OCI-LY7 (cell line): ENCODE measurements at regions not wholly inside any gene's neighbourhood (a gene's known extent, or its start where the extent isn't known, plus 50 kb on each side); places are given as distances from the start of the nearest gene placed in this dataset.

Experiments used
- BruUV-seq: library from RNA; stranded (reverse); fragments of 400-500 nt; replicated peaks from 2 replicates; lab custom pipeline; 2021; lab: Mats Ljungman, UMichigan
- CTCF ChIA-PET: fragments of 300-600 bp; sonication (Branson Sonifier 250); formaldehyde crosslinking; loops from one replicate; lab custom pipeline; 2022; ENCODE audit warnings: antibody characterized with exemption; ENCODE audit not compliant: unreplicated experiment; lab: Charles Lee
- POLR2A ChIA-PET: fragments of 300-600 bp; sonication (Branson Sonifier 250); formaldehyde crosslinking; loops from one replicate; lab custom pipeline; 2022; ENCODE audit warnings: antibody characterized with exemption; lab: Charles Lee
- DNase-seq: peaks from one replicate; pipeline ENCODE4 v3.0.0-alpha.2; 2015; ENCODE audit warnings: low spot score
- H2AFZ ChIP-seq: fragments of 200-600 bp; sonication (generic), shearing (Covaris generic); 2 replicates; pipeline ENCODE4 v1.6.1; 2014; ENCODE audit warnings: mild to moderate bottlenecking, antibody characterized with exemption, low read length, moderate library complexity
- H3K27ac ChIP-seq: fragments of 200-600 bp; sonication (generic); 2 replicates; pipeline ENCODE4 v1.5.1; 2014; ENCODE audit warnings: mixed run types, low read depth, mild to moderate bottlenecking, moderate library complexity, low read length, inconsistent platforms; ENCODE audit not compliant: poor library complexity, severe bottlenecking
- H3K36me3 ChIP-seq: fragments of 200-600 bp; sonication (generic); 2 replicates; pipeline ENCODE4 v1.6.1; 2014; ENCODE audit warnings: mild to moderate bottlenecking, antibody characterized with exemption, low read length, moderate library complexity, mixed read lengths; ENCODE audit not compliant: insufficient read depth
- H3K4me1 ChIP-seq: fragments of 200-600 bp; sonication (generic); 2 replicates; pipeline ENCODE4 v1.5.1; 2014; ENCODE audit warnings: mild to moderate bottlenecking, low read length; ENCODE audit not compliant: insufficient read depth, poor library complexity, severe bottlenecking
- H3K4me2 ChIP-seq: fragments of 200-600 bp; sonication (generic); 2 replicates; pipeline ENCODE4 v1.6.1; 2014; ENCODE audit warnings: mild to moderate bottlenecking, low read length
- H3K4me3 ChIP-seq: fragments of 200-600 bp; sonication (generic); 2 replicates; pipeline ENCODE4 v1.5.1; 2014; ENCODE audit warnings: mild to moderate bottlenecking, low read depth, low read length; ENCODE audit not compliant: poor library complexity, severe bottlenecking
- H3K79me2 ChIP-seq: fragments of 200-600 bp; sonication (generic); 2 replicates; pipeline ENCODE4 v1.6.1; 2016; ENCODE audit warnings: low read depth, mild to moderate bottlenecking, low read length, moderate library complexity, mixed read lengths; ENCODE audit not compliant: insufficient read depth
- H3K9me2 ChIP-seq: fragments of 200-600 bp; sonication (generic); 2 replicates; pipeline ENCODE4 v1.6.1; 2016; ENCODE audit warnings: mild to moderate bottlenecking, low read length, mixed read lengths; ENCODE audit not compliant: insufficient read depth
- H3K9me3 ChIP-seq: fragments of 200-600 bp; sonication (generic); 2 replicates; pipeline ENCODE4 v1.6.1; 2014; ENCODE audit warnings: mild to moderate bottlenecking, mixed run types, low read length, mixed read lengths
- H4K20me1 ChIP-seq: fragments of 200-600 bp; sonication (generic); 2 replicates; pipeline ENCODE4 v1.6.1; 2014; ENCODE audit warnings: mild to moderate bottlenecking, antibody characterized with exemption, low read length, moderate library complexity, mixed read lengths; ENCODE audit not compliant: insufficient read depth
- EZH2phosphoT487 ChIP-seq: fragments of 200-600 bp; sonication (generic); IDR thresholded peaks from 2 replicates; pipeline ENCODE4 v1.6.1; 2018; ENCODE audit warnings: low read depth, borderline replicate concordance, mild to moderate bottlenecking, mixed run types, antibody characterized with exemption, low read length, moderate library complexity, mixed read lengths
- intact Hi-C: fragments of 100-400 bp; cut with micrococcal nuclease; formaldehyde crosslinking; loops from one replicate; pipeline ENCODE4 v1.10.0; 2022; ENCODE audit not compliant: unreplicated experiment
- TF ChIP-seq, protein P1 (sequence below): fragments of 200-600 bp; sonication (generic); conservative IDR thresholded peaks from 2 replicates; pipeline ENCODE4 v1.5.1; 2014; ENCODE audit warnings: mild to moderate bottlenecking, antibody characterized with exemption, low read length, moderate library complexity, mixed read lengths

DNA sequence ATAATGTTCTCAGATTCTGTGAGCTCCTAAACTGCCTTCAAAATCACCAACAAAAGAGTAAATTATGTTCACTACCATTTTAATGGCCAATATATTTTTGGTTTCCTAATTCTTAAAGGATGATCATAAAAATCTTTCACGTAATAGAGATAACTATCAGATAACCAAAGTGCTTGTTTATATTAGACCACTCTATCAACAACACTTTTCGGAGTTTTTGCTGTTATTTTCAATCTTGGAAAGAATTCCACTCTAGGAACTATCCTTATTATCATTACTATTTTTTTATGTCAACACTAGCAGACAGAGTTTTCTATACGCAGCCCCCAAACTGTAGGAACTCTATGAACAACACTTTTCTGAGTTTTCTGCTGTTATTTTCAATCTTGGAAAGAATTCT lies 782.5 kb upstream of the ZEB2 start:
- intact Hi-C loops, result no loop called here
- H3K4me3 ChIP-seq, result no peak overlapping the region
- H3K36me3 ChIP-seq, result no peaks in the 10 kb centered on the region
- TF ChIP-seq EZH2phosphoT487, result no peak
- TF ChIP-seq, protein P1, sequence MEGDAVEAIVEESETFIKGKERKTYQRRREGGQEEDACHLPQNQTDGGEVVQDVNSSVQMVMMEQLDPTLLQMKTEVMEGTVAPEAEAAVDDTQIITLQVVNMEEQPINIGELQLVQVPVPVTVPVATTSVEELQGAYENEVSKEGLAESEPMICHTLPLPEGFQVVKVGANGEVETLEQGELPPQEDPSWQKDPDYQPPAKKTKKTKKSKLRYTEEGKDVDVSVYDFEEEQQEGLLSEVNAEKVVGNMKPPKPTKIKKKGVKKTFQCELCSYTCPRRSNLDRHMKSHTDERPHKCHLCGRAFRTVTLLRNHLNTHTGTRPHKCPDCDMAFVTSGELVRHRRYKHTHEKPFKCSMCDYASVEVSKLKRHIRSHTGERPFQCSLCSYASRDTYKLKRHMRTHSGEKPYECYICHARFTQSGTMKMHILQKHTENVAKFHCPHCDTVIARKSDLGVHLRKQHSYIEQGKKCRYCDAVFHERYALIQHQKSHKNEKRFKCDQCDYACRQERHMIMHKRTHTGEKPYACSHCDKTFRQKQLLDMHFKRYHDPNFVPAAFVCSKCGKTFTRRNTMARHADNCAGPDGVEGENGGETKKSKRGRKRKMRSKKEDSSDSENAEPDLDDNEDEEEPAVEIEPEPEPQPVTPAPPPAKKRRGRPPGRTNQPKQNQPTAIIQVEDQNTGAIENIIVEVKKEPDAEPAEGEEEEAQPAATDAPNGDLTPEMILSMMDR, result no peak
- no peaks in the 10 kb centered on the region for H3K9me3 ChIP-seq
- no peaks in the 10 kb centered on the region for H4K20me1 ChIP-seq
- no peaks in the 10 kb centered on the region for H3K79me2 ChIP-seq
- H3K9me2 ChIP-seq, result no peaks in the 10 kb centered on the region
- CTCF ChIA-PET, result no interaction called here
- DNase-seq, result no peak
- POLR2A ChIA-PET, result interaction anchor here (0.6 kb wide), 2 partner anchors 45 to 169 kb away, joined by 3 read pairs; no protein-coding TSS in a partner anchor
- no peak overlapping the region for H2AFZ ChIP-seq
- no TSS peak for BruUV-seq
- H3K27ac ChIP-seq, result no peak overlapping the region
- no peak overlapping the region for H3K4me2 ChIP-seq
- H3K4me1 ChIP-seq, result peaks cover 7% of the 10 kb centered on the region

DNA sequence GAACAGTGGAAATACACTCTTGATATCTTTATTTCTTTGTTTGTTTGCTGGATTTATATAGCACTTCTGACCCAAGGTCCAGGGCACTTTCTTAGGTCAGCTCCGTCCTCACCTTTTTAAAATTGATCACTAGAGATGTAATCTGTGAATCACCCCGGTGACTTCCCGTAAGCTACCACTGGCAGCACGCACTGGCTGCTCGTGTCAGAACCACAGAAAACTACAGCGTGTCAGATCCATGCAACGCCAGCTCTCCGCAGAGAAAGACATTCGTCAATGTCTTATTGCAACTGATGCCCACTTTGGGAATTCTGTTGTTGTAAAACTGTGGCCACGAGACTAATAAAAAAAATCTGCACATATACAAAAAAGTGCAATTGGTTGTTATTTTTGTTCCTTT lies 779.4 kb upstream of the ZEB2 start:
- no TSS peak for BruUV-seq
- intact Hi-C loops, result no loop called here

DNA sequence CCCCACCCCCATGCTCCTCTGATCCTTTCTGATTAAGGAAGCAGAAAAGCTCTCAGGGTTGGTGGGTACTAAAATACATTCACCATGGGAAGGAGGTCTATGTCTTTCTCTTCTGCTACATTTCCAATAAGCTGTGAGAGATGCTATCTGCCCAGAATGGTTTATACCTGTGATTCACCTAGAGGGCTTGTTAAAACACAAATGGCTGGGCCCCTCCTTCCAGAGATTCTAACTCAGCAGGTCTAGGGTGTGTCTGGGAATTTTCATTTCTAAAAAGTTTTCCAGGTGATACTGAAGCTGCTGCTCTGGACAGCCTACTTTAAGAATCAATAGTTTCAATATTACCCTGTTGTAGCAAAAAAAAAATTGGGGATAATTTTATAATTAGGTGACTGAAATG lies 772.2 kb upstream of the ZEB2 start:
- ChIA-PET CTCF (interaction anchor here (0.7 kb wide), 1 partner anchor 60 kb away, joined by 5 read pairs; no protein-coding TSS in a partner anchor), POLR2A (interaction anchor here (0.5 to 2.0 kb wide), 6 partner anchors 8 to 293 kb away, joined by 3 to 5 read pairs (median 4); no protein-coding TSS in a partner anchor)
- TF ChIP-seq, protein P1, result no peak
- no peak for TF ChIP-seq EZH2phosphoT487
- intact Hi-C loops, result no loop called here
- Histone ChIP-seq H2AFZ (no peak overlapping the region), H3K36me3 (no peaks in the 10 kb centered on the region), H4K20me1 (no peaks in the 10 kb centered on the region), H3K27ac (no peak overlapping the region), H3K4me1 (no peaks in the 10 kb centered on the region), H3K4me2 (no peak overlapping the region), H3K4me3 (no peak overlapping the region), H3K9me2 (no peaks in the 10 kb centered on the region), H3K9me3 (no peaks in the 10 kb centered on the region), H3K79me2 (no peaks in the 10 kb centered on the region)
- no TSS peak for BruUV-seq
- no peak for DNase-seq

More for the DNA sequence above, 779.4 kb upstream of the ZEB2 start:
- H3K9me2 ChIP-seq, result no peaks in the 10 kb centered on the region
- H3K27ac ChIP-seq, result no peak overlapping the region
- no peaks in the 10 kb centered on the region for H3K36me3 ChIP-seq
- no peaks in the 10 kb centered on the region for H3K9me3 ChIP-seq
- no peaks in the 10 kb centered on the region for H4K20me1 ChIP-seq
- no peak overlapping the region for H3K4me3 ChIP-seq
- H3K79me2 ChIP-seq, result no peaks in the 10 kb centered on the region
- no peak for DNase-seq
- H3K4me1 ChIP-seq, result peaks cover 7% of the 10 kb centered on the region
- ChIA-PET POLR2A (interaction anchor here (0.5 to 1.7 kb wide), 4 partner anchors 15 to 545 kb away, joined by 3 to 4 read pairs (median 4); no protein-coding TSS in a partner anchor), CTCF (interaction anchor here (1.3 kb wide), 1 partner anchor 12 kb away, joined by 3 read pairs; no protein-coding TSS in a partner anchor)
- H3K4me2 ChIP-seq, result no peak overlapping the region
- H2AFZ ChIP-seq, result no peak overlapping the region
- TF ChIP-seq, protein P1, result no peak
- no peak for TF ChIP-seq EZH2phosphoT487
